Naive B cell (primary cell): ENCODE measurements at regions not wholly inside any gene's neighbourhood (a gene's known extent, or its start where the extent isn't known, plus 50 kb on each side); places are given as distances from the start of the nearest gene placed in this dataset.

Experiments used
- ATAC-seq, 2 donors: fragments of 150-1000 bp; cut with Tn5 transposase; 2 replicates each; pipeline ENCODE4 v1.10.0; 2021; ENCODE audit warnings: low read depth in 2 of 2, mild to moderate bottlenecking in 2 of 2, moderate library complexity in 2 of 2
- DNase-seq: peaks from one replicate; pipeline ENCODE4 v3.0.0; 2022
- H3K27ac Mint-ChIP-seq, 6 donors: one replicate each; pipeline ENCODE4 v1.8.0; 2020 to 2022; ENCODE audit warnings: mild to moderate bottlenecking in 6 of 6, mixed read lengths in 6 of 6, moderate library complexity in 5 of 6, inconsistent platforms in 2 of 6
- H3K27me3 Mint-ChIP-seq, 3 donors: one replicate each; pipeline ENCODE4 v1.8.0; 2021 to 2022; ENCODE audit warnings: mixed read lengths in 3 of 3, mild to moderate bottlenecking in 1 of 3
- H3K36me3 Mint-ChIP-seq, 2 donors: one replicate each; pipeline ENCODE4 v1.8.0; 2020 to 2022; ENCODE audit warnings: mixed read lengths in 2 of 2, inconsistent platforms in 1 of 2, mild to moderate bottlenecking in 1 of 2
- H3K4me1 Mint-ChIP-seq, 3 donors: one replicate each; pipeline ENCODE4 v1.8.0; 2020 to 2022; ENCODE audit warnings: mixed read lengths in 3 of 3, inconsistent platforms in 1 of 3, mild to moderate bottlenecking in 1 of 3, moderate library complexity in 1 of 3
- H3K4me3 Mint-ChIP-seq, 8 donors: one replicate each; pipeline ENCODE4 v1.8.0; 2020 to 2022; ENCODE audit warnings: mild to moderate bottlenecking in 8 of 8, mixed read lengths in 8 of 8, moderate library complexity in 8 of 8, inconsistent platforms in 2 of 8
- H3K9me3 Mint-ChIP-seq, 7 donors: one replicate each; pipeline ENCODE4 v1.8.0; 2020 to 2022; ENCODE audit warnings: mixed read lengths in 7 of 7, mild to moderate bottlenecking in 5 of 7, inconsistent platforms in 2 of 7, moderate library complexity in 1 of 7

- peak overlapping the region in 1 of 6 donors; percentile 51 for H3K27ac Mint-ChIP-seq
- no peak for DNase-seq
- H3K36me3 Mint-ChIP-seq = no peaks in the 10 kb centered on the region
- ATAC-seq = no peak
- H3K4me3 Mint-ChIP-seq = no peak overlapping the region
- no peaks in the 10 kb centered on the region for H3K27me3 Mint-ChIP-seq
- H3K4me1 Mint-ChIP-seq = no peaks in the 10 kb centered on the region
- H3K9me3 Mint-ChIP-seq = peaks cover 0 to 2% (median 0%) of the 10 kb centered on the region in 7 donors
Measured at GRCh38 chr14:42159138-42159537, 552.5 kb downstream of the LRFN5 start.

GRCh38 chr14:42149609-42150261 lies 543.1 kb downstream of the LRFN5 start:
- Mint-ChIP-seq H3K36me3 (no peaks in the 10 kb centered on the region), H3K9me3 (peaks cover 0 to 6% (median 0%) of the 10 kb centered on the region in 7 donors), H3K4me3 (no peak overlapping the region), H3K27ac (no peak overlapping the region), H3K4me1 (peaks cover 0 to 5% (median 0%) of the 10 kb centered on the region in 3 donors), H3K27me3 (no peaks in the 10 kb centered on the region)
- ATAC-seq = no peak
- no peak for DNase-seq

- ATAC-seq (no peak), DNase-seq (no peak)
- Mint-ChIP-seq H3K4me1 (peaks cover 0 to 5% (median 0%) of the 10 kb centered on the region in 3 donors), H3K36me3 (no peaks in the 10 kb centered on the region), H3K27me3 (no peaks in the 10 kb centered on the region), H3K27ac (no peak overlapping the region), H3K9me3 (peaks cover 0 to 2% (median 0%) of the 10 kb centered on the region in 7 donors), H3K4me3 (no peak overlapping the region)
Measured at GRCh38 chr14:42145766-42146165, 539.1 kb downstream of the LRFN5 start.

- no peak for ATAC-seq
- H3K27ac Mint-ChIP-seq = no peak overlapping the region
- no peaks in the 10 kb centered on the region for H3K4me1 Mint-ChIP-seq
- peaks cover 0 to 4% (median 0%) of the 10 kb centered on the region in 7 donors for H3K9me3 Mint-ChIP-seq
- no peaks in the 10 kb centered on the region for H3K36me3 Mint-ChIP-seq
- no peak for DNase-seq
- H3K27me3 Mint-ChIP-seq = peaks cover 0 to 3% (median 0%) of the 10 kb centered on the region in 3 donors
- no peak overlapping the region for H3K4me3 Mint-ChIP-seq
Measured at GRCh38 chr14:42143114-42143513, 536.4 kb downstream of the LRFN5 start.

- H3K27ac Mint-ChIP-seq = no peak overlapping the region
- H3K4me3 Mint-ChIP-seq = no peak overlapping the region
- no peak for ATAC-seq
- H3K36me3 Mint-ChIP-seq = no peaks in the 10 kb centered on the region
- no peaks in the 10 kb centered on the region for H3K4me1 Mint-ChIP-seq
- H3K9me3 Mint-ChIP-seq = peaks cover 0 to 4% (median 0%) of the 10 kb centered on the region in 7 donors
- H3K27me3 Mint-ChIP-seq = peaks cover 0 to 3% (median 0%) of the 10 kb centered on the region in 3 donors
- DNase-seq = no peak
Measured at GRCh38 chr14:42141328-42141727, 534.7 kb downstream of the LRFN5 start.

GRCh38 chr14:42140831-42141279 lies 534.2 kb downstream of the LRFN5 start:
- no peak for DNase-seq
- Mint-ChIP-seq H3K27me3 (peaks cover 0 to 3% (median 0%) of the 10 kb centered on the region in 3 donors), H3K4me3 (no peak overlapping the region), H3K36me3 (no peaks in the 10 kb centered on the region), H3K9me3 (peaks cover 0 to 4% (median 0%) of the 10 kb centered on the region in 7 donors), H3K4me1 (peaks cover 0 to under 1% (median 0%) of the 10 kb centered on the region in 3 donors), H3K27ac (no peak overlapping the region)
- ATAC-seq = no peak

- Mint-ChIP-seq H3K4me1 (peaks cover 0 to 3% (median 0%) of the 10 kb centered on the region in 3 donors), H3K27me3 (peaks cover 0 to 3% (median 0%) of the 10 kb centered on the region in 3 donors), H3K27ac (no peak overlapping the region), H3K36me3 (no peaks in the 10 kb centered on the region), H3K9me3 (peaks cover 0 to 2% (median 0%) of the 10 kb centered on the region in 7 donors), H3K4me3 (no peak overlapping the region)
- DNase-seq = no peak
- no peak for ATAC-seq
Measured at GRCh38 chr14:42140001-42140400, 533.3 kb downstream of the LRFN5 start.

GRCh38 chr14:42138406-42138805 lies 531.7 kb downstream of the LRFN5 start:
- H3K27ac Mint-ChIP-seq = no peak overlapping the region
- no peak for ATAC-seq

GRCh38 chr14:42130815-42131214 lies 524.1 kb downstream of the LRFN5 start:
- DNase-seq (no peak), ATAC-seq (no peak)
- Mint-ChIP-seq H3K27ac (no peak overlapping the region), H3K4me3 (no peak overlapping the region), H3K4me1 (peaks cover 0 to 3% (median 0%) of the 10 kb centered on the region in 3 donors), H3K27me3 (no peaks in the 10 kb centered on the region), H3K9me3 (peaks cover 0 to 2% (median 0%) of the 10 kb centered on the region in 7 donors), H3K36me3 (no peaks in the 10 kb centered on the region)

More at GRCh38 chr14:42138406-42138805, 531.7 kb downstream of the LRFN5 start:
- Mint-ChIP-seq H3K36me3 (no peaks in the 10 kb centered on the region), H3K4me3 (no peak overlapping the region), H3K27me3 (peaks cover 0 to 3% (median 0%) of the 10 kb centered on the region in 3 donors), H3K4me1 (peaks cover 0 to 3% (median 0%) of the 10 kb centered on the region in 3 donors), H3K9me3 (peaks cover 0 to 2% (median 0%) of the 10 kb centered on the region in 7 donors)
- DNase-seq = no peak

- H3K27me3 Mint-ChIP-seq = no peaks in the 10 kb centered on the region
- ATAC-seq (no peak), DNase-seq (no peak)
- no peak overlapping the region for H3K4me3 Mint-ChIP-seq
- H3K27ac Mint-ChIP-seq = no peak overlapping the region
- H3K9me3 Mint-ChIP-seq = peaks cover 0 to 2% (median 0%) of the 10 kb centered on the region in 7 donors
- no peaks in the 10 kb centered on the region for H3K4me1 Mint-ChIP-seq
- no peaks in the 10 kb centered on the region for H3K36me3 Mint-ChIP-seq
Measured at GRCh38 chr14:42123526-42123925, 516.9 kb downstream of the LRFN5 start.

GRCh38 chr14:42113358-42114069 lies 506.8 kb downstream of the LRFN5 start:
- Mint-ChIP-seq H3K36me3 (no peaks in the 10 kb centered on the region), H3K4me1 (peaks cover 0 to 9% (median 0%) of the 10 kb centered on the region in 3 donors), H3K4me3 (no peak overlapping the region), H3K27me3 (no peaks in the 10 kb centered on the region), H3K9me3 (peaks cover 0 to 9% (median 2%) of the 10 kb centered on the region in 7 donors), H3K27ac (no peak overlapping the region)
- DNase-seq (no peak), ATAC-seq (no peak)

GRCh38 chr14:42112108-42112507 lies 505.4 kb downstream of the LRFN5 start:
- no peaks in the 10 kb centered on the region for H3K36me3 Mint-ChIP-seq
- ATAC-seq (no peak), DNase-seq (no peak)
- H3K4me3 Mint-ChIP-seq = no peak overlapping the region
- H3K9me3 Mint-ChIP-seq = peaks cover 0 to 9% (median 2%) of the 10 kb centered on the region in 7 donors
- H3K4me1 Mint-ChIP-seq = peaks cover 0 to 9% (median 0%) of the 10 kb centered on the region in 3 donors
- no peak overlapping the region for H3K27ac Mint-ChIP-seq
- H3K27me3 Mint-ChIP-seq = no peaks in the 10 kb centered on the region

GRCh38 chr14:42111355-42111754 lies 504.7 kb downstream of the LRFN5 start:
- Mint-ChIP-seq H3K27me3 (no peaks in the 10 kb centered on the region), H3K27ac (no peak overlapping the region), H3K9me3 (peaks cover 0 to 9% (median 2%) of the 10 kb centered on the region in 7 donors), H3K4me1 (peaks cover 0 to 9% (median 0%) of the 10 kb centered on the region in 3 donors), H3K36me3 (no peaks in the 10 kb centered on the region), H3K4me3 (no peak overlapping the region)
- no peak for DNase-seq
- ATAC-seq = no peak

DNA sequence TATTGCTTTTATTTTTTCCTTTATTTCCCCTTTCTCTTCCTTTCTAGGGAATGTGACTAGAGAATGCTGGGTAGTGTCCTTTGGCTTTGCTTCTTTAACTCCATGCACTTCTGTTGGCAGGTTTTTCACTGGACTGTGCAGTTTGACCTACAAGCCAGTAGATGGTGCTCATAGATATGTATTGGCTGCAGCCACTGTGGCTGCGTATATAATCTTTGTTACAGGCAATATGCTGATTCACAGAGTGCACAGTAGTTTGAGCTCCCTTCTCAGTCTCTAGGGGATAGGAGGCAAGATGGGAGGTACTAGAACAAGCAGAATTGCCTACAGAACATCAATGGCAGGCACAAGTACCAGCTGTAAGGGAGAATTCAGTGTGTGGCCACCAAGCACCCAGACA lies 503.5 kb downstream of the LRFN5 start:
- Mint-ChIP-seq H3K36me3 (no peaks in the 10 kb centered on the region), H3K27ac (no peak overlapping the region), H3K4me3 (no peak overlapping the region), H3K4me1 (peaks cover 0 to 9% (median 0%) of the 10 kb centered on the region in 3 donors), H3K9me3 (peaks cover 0 to 9% (median 2%) of the 10 kb centered on the region in 7 donors), H3K27me3 (no peaks in the 10 kb centered on the region)
- ATAC-seq (peak in 1 of 2 donors; percentile 21), DNase-seq (no peak)
